Osteocyte (in vitro differentiated cells): ENCODE measurements at regions not wholly inside any gene's neighbourhood (a gene's known extent, or its start where the extent isn't known, plus 50 kb on each side); places are given as distances from the start of the nearest gene placed in this dataset.

Source experiments
- DNase-seq: peaks from one replicate; pipeline ENCODE4 v3.0.0; 2021; ENCODE audit warnings: mixed read lengths; ENCODE audit not compliant: unreplicated experiment; ENCODE audit errors: extremely low spot score
- H3K27ac Mint-ChIP-seq: one replicate; pipeline ENCODE4 v1.8.0; 2021; ENCODE audit warnings: mild to moderate bottlenecking, mixed read lengths; ENCODE audit not compliant: unreplicated experiment
- H3K27me3 Mint-ChIP-seq: one replicate; pipeline ENCODE4 v1.8.0; 2021; ENCODE audit warnings: mixed read lengths; ENCODE audit not compliant: unreplicated experiment
- H3K36me3 Mint-ChIP-seq: one replicate; pipeline ENCODE4 v1.8.0; 2021; ENCODE audit warnings: mixed read lengths; ENCODE audit not compliant: unreplicated experiment
- H3K4me1 Mint-ChIP-seq: one replicate; pipeline ENCODE4 v1.8.0; 2021; ENCODE audit warnings: mixed read lengths; ENCODE audit not compliant: unreplicated experiment
- H3K4me3 Mint-ChIP-seq: one replicate; pipeline ENCODE4 v1.8.0; 2021; ENCODE audit warnings: mild to moderate bottlenecking, moderate library complexity, mixed read lengths; ENCODE audit not compliant: unreplicated experiment
- H3K9me3 Mint-ChIP-seq: one replicate; pipeline ENCODE4 v1.8.0; 2021; ENCODE audit warnings: mixed read lengths; ENCODE audit not compliant: unreplicated experiment
- CTCF ChIP-seq: fragments of 200-600 bp; sonication (generic); IDR thresholded peaks from 2 replicates; pipeline ENCODE4 v1.5.0; 2021; ENCODE audit warnings: antibody characterized with exemption, mild to moderate bottlenecking, moderate library complexity

DNA sequence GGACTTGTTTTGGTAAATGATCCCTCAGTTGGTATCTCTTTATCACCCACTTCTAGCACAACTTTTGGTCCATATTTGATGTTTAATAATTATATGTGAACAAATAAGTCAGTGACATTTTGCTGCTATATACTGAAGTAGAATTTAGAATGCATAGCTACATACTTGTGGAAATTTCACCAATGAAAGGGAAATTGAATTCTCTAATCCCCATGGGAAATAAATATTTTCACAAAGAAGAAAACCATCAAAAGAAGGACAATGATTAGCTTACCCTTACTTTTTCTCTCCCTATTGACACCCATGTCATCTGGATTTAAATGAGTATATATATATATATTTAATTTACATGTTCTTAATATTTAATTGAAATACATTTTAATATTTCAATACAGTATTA lies 94.3 kb upstream of the DAB2 start:
- Mint-ChIP-seq H3K27me3 (no peaks in the 10 kb centered on the region), H3K4me3 (no peak overlapping the region), H3K27ac (peak overlapping the region; percentile 78), H3K36me3 (peaks cover 2% of the 10 kb centered on the region), H3K9me3 (peaks cover 5% of the 10 kb centered on the region), H3K4me1 (peaks cover 61% of the 10 kb centered on the region)
- no peak for TF ChIP-seq CTCF
- DNase-seq, result no peak

GRCh38 chr5:39518516-39518915 lies 93.7 kb upstream of the DAB2 start:
- peaks cover 5% of the 10 kb centered on the region for H3K9me3 Mint-ChIP-seq
- no peak for TF ChIP-seq CTCF
- DNase-seq, result no peak
- no peaks in the 10 kb centered on the region for H3K27me3 Mint-ChIP-seq
- H3K4me1 Mint-ChIP-seq, result peaks cover 55% of the 10 kb centered on the region
- H3K4me3 Mint-ChIP-seq, result no peak overlapping the region
- H3K36me3 Mint-ChIP-seq, result peaks cover 2% of the 10 kb centered on the region
- H3K27ac Mint-ChIP-seq, result peak overlapping the region; percentile 78

DNA sequence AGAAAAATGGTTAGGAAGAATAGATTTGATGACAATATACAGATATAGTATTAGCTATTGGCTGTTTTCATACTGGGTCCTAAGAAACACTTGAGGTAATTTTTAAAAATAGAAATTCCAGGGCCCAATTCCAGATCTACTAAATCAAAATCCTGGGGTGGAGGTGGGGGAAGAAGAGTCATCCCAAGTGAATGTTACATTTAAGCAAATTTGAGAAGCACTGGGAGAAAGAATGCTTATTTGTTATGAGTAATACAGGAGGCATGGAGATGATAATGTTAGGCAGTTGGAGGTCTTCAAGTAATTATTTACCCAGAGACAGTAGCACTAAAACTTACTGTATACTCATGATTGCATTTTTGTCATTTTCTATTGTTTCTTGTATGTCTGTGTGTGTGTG lies 93.0 kb upstream of the DAB2 start:
- H3K27me3 Mint-ChIP-seq, result no peaks in the 10 kb centered on the region
- H3K9me3 Mint-ChIP-seq, result peaks cover 5% of the 10 kb centered on the region
- peaks cover 54% of the 10 kb centered on the region for H3K4me1 Mint-ChIP-seq
- TF ChIP-seq CTCF, result no peak
- H3K27ac Mint-ChIP-seq, result peak overlapping the region; percentile 78
- no peak overlapping the region for H3K4me3 Mint-ChIP-seq
- peaks cover 2% of the 10 kb centered on the region for H3K36me3 Mint-ChIP-seq
- no peak for DNase-seq

DNA sequence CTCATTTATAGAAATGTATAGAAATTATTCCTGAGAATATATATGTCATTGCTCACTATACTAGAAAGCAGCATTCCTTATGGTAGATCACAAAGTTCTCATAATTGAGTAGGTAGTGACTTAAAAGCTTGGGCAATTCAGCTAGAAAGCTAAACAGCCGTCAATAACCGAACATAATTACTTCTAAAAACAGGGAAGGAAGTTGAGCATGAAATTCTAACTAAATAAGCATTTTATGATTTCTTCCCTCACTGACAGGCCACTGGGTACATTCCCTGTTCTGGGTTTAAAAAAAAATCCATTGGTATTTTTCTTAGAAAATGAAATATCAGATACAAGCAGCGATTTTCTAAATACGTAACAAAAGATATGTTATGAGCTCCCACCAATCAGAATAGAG lies 91.1 kb upstream of the DAB2 start:
- Mint-ChIP-seq H3K9me3 (no peaks in the 10 kb centered on the region), H3K36me3 (no peaks in the 10 kb centered on the region), H3K27me3 (no peaks in the 10 kb centered on the region), H3K4me1 (peaks cover 43% of the 10 kb centered on the region), H3K4me3 (no peak overlapping the region), H3K27ac (peak overlapping the region; percentile 78)
- DNase-seq, result no peak
- no peak for TF ChIP-seq CTCF

DNA sequence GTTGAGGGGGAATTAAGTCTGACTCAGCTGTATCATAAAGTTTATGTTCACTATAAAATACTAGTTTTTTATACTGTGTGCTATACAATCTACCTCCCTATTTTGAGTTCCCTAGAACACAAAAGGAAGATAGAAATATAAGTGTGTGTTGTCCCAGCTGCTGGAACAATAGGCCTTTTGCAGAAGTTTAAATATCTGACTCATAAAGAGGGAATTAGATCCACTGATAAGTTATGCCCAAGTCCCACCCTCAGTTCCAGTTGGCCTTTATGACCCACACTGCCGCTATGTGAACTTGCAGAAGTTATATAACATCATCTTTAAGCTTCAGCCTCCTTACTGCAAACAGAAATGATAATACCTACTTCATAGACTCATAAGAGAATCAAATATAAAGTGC lies 88.5 kb upstream of the DAB2 start:
- Mint-ChIP-seq H3K4me1 (peaks cover 26% of the 10 kb centered on the region), H3K36me3 (no peaks in the 10 kb centered on the region), H3K27me3 (no peaks in the 10 kb centered on the region), H3K27ac (no peak overlapping the region), H3K9me3 (no peaks in the 10 kb centered on the region), H3K4me3 (no peak overlapping the region)
- TF ChIP-seq CTCF, result no peak
- DNase-seq, result no peak
